Endothelial cell of umbilical vein (primary cell): ENCODE measurements at regions not wholly inside any gene's neighbourhood (a gene's known extent, or its start where the extent isn't known, plus 50 kb on each side); places are given as distances from the start of the nearest gene placed in this dataset.

Experiments used
- BruUV-seq: library from RNA; stranded (reverse); fragments of 400-500 nt; replicated peaks from 2 replicates; lab custom pipeline; 2021; lab: Mats Ljungman, UMichigan
- CTCF ChIA-PET: fragments of 300-600, 350-600 bp; sonication (Branson Sonifier 250); formaldehyde crosslinking; loops from one replicate; lab custom pipeline; 2021; ENCODE audit warnings: antibody characterized with exemption, inconsistent platforms; lab: Charles Lee
- POLR2A ChIA-PET: fragments of 300-600, 350-600 bp; sonication (Branson Sonifier 250); formaldehyde crosslinking; loops from one replicate; lab custom pipeline; 2021; ENCODE audit warnings: antibody characterized with exemption, inconsistent platforms; lab: Charles Lee
- DNase-seq: peaks from one replicate; pipeline ENCODE4 v3.0.0-alpha.2; 2011; ENCODE audit warnings: low read depth, low spot score
- FAIRE-seq: peaks from 2 replicates; lab custom pipeline; 2011; peaks lifted over from hg19 to GRCh38; lab: Jason Lieb, UNC
- H2AFZ ChIP-seq: 2 replicates; pipeline ENCODE4 v1.6.0; 2012; ENCODE audit warnings: low read depth, low read length, control low read depth, inconsistent platforms
- H3K27ac ChIP-seq: 2 replicates; pipeline ENCODE4 v1.5.1; 2011; ENCODE audit warnings: low read depth, mild to moderate bottlenecking, control low read depth, low read length, moderate library complexity; ENCODE audit not compliant: insufficient read depth
- H3K27me3 ChIP-seq, 2 experiments: 2 replicates each; pipeline versions ENCODE4 v1.6.0 to v1.6.1; 2011; ENCODE audit warnings: low read length in 2 of 2, mixed read lengths in 1 of 2; ENCODE audit not compliant: control insufficient read depth in 2 of 2, insufficient read depth in 2 of 2
- H3K36me3 ChIP-seq, 2 experiments: 2 replicates in 1 of 2; 3 replicates in 1 of 2; pipeline ENCODE4 v1.5.1; 2011; ENCODE audit warnings: low read length in 2 of 2, mild to moderate bottlenecking in 1 of 2, moderate library complexity in 1 of 2; ENCODE audit not compliant: control insufficient read depth in 2 of 2, insufficient read depth in 2 of 2; ENCODE audit errors: extremely low read depth in 1 of 2
- H3K4me1 ChIP-seq: 3 replicates; pipeline ENCODE4 v1.5.1; 2011; ENCODE audit warnings: mild to moderate bottlenecking, low read length; ENCODE audit not compliant: control insufficient read depth, insufficient read depth; ENCODE audit errors: extremely low read depth
- H3K4me2 ChIP-seq: 2 replicates; pipeline ENCODE4 v1.6.1; 2011; ENCODE audit warnings: low read length, control low read depth, mixed read lengths; ENCODE audit not compliant: insufficient read depth
- H3K4me3 ChIP-seq, 3 experiments: fragments of 200-600 bp in 1 of 3; sonication (generic), shearing (Covaris generic) in 1 of 3; replicated peaks in 1 of 3; 2 replicates each; pipeline ENCODE4 v1.5.1; 2011 to 2016; ENCODE audit warnings: control low read depth in 3 of 3, low read length in 3 of 3, mild to moderate bottlenecking in 2 of 3, inconsistent platforms in 1 of 3, low read depth in 1 of 3, moderate library complexity in 1 of 3; ENCODE audit not compliant: insufficient read depth in 1 of 3
- H3K79me2 ChIP-seq: 2 replicates; pipeline ENCODE4 v1.6.0; 2012; ENCODE audit warnings: low read length, inconsistent platforms; ENCODE audit not compliant: control insufficient read depth, insufficient read depth
- H3K9ac ChIP-seq: replicated peaks from 2 replicates; pipeline ENCODE3; 2011; ENCODE audit warnings: low read length, control low read depth; ENCODE audit not compliant: insufficient read depth; ENCODE audit errors: extremely low read depth
- H3K9me1 ChIP-seq: replicated peaks from 3 replicates; pipeline ENCODE4 v1.6.0; 2011; ENCODE audit warnings: mild to moderate bottlenecking, low read length; ENCODE audit not compliant: control insufficient read depth, insufficient read depth; ENCODE audit errors: extremely low read depth
- H3K9me3 ChIP-seq: replicated peaks from 2 replicates; pipeline ENCODE4 v1.5.1; 2012; ENCODE audit warnings: low read length, inconsistent platforms; ENCODE audit not compliant: control insufficient read depth, insufficient read depth
- H4K20me1 ChIP-seq: replicated peaks from 2 replicates; pipeline ENCODE3; 2011; ENCODE audit warnings: mild to moderate bottlenecking, low read length; ENCODE audit not compliant: control insufficient read depth, insufficient read depth; ENCODE audit errors: extremely low read depth
- EZH2 ChIP-seq: IDR thresholded peaks from 2 replicates; pipeline ENCODE4 v1.6.1; 2012; ENCODE audit warnings: borderline replicate concordance, low read depth, mild to moderate bottlenecking, moderate library complexity, low read length, inconsistent platforms; ENCODE audit not compliant: severe bottlenecking
- FOS ChIP-seq: IDR thresholded peaks from 2 replicates; pipeline ENCODE4 v1.6.1; 2011; ENCODE audit warnings: mild to moderate bottlenecking, low read length, moderate library complexity, borderline replicate concordance; ENCODE audit not compliant: insufficient read depth
- GATA2 ChIP-seq: IDR thresholded peaks from 2 replicates; pipeline ENCODE4 v1.7.0; 2011; ENCODE audit warnings: low read depth, mild to moderate bottlenecking, moderate library complexity, mixed read lengths, low read length; ENCODE audit not compliant: insufficient read length, insufficient read depth
- JUN ChIP-seq: IDR thresholded peaks from 2 replicates; pipeline ENCODE4 v1.6.1; 2011; ENCODE audit warnings: borderline replicate concordance, low read depth; ENCODE audit not compliant: insufficient read length, insufficient read depth
- MYC ChIP-seq: IDR thresholded peaks from one replicate; pipeline ENCODE4 v1.6.1; 2011; ENCODE audit warnings: mild to moderate bottlenecking, low read depth, low read length
- POLR2A ChIP-seq: IDR thresholded peaks from 2 replicates; pipeline ENCODE4 v1.6.1; 2012; ENCODE audit warnings: low read depth, mild to moderate bottlenecking, control low read depth, low read length
- POLR2AphosphoS5 ChIP-seq: IDR thresholded peaks from 2 replicates; pipeline ENCODE4 v1.6.1; 2012; ENCODE audit warnings: low read depth, mild to moderate bottlenecking, control low read depth, low read length, moderate library complexity; ENCODE audit not compliant: insufficient read depth
- dilution Hi-C: fragments of 300-500 bp; cut with MboI; formaldehyde crosslinking; loops from one replicate; pipeline ENCODE4 v1.15.0; 2019; ENCODE audit warnings: low sequenced_read_pairs; ENCODE audit not compliant: extremely low pct_ligation_motif_present
- intact Hi-C: fragments of 100-400 bp; cut with micrococcal nuclease; formaldehyde crosslinking; loops from one replicate; pipeline ENCODE4 v1.10.0; 2022
- TF ChIP-seq, protein P1 (sequence below), 2 donors: IDR thresholded peaks; 1 replicate in 1 of 2; 2 replicates in 1 of 2; pipeline ENCODE4 v1.5.1; 2011; ENCODE audit warnings: low read length in 2 of 2, mild to moderate bottlenecking in 2 of 2, moderate library complexity in 2 of 2, control low read depth in 1 of 2, inconsistent platforms in 1 of 2, low read depth in 1 of 2; ENCODE audit not compliant: insufficient read depth in 1 of 2; ENCODE audit errors: extremely low read depth in 1 of 2
- TF ChIP-seq, protein P2 (sequence below): IDR thresholded peaks from 2 replicates; pipeline ENCODE4 v1.6.1; 2011; ENCODE audit not compliant: insufficient read depth, insufficient read length

DNA sequence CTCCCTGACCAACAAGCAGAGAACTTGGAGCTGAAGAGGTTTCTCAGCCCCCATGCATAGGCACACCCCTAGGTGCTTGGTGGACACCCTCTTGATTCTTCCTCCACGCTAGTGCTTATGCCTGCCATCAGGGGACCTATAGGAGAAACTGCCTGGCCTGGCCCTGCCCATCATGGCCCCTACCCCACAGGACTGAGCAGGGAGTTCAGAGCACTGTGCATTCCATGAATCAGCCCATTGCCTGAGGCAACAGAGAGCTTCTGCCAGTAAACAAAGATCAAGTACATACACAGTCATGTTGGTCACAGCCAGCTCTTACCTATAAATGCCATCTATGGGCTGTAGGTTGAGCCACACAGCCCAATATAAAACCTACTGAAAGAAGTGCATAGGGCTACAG is 99.1 kb upstream of the EDNRA start:
- dilution Hi-C loops = no loop called here
- no peak overlapping the region for H3K4me3 ChIP-seq
- ChIA-PET CTCF (no interaction called here), POLR2A (no interaction called here)
- H3K4me1 ChIP-seq = no peaks in the 10 kb centered on the region
- DNase-seq = no peak
- no peak overlapping the region for H3K4me2 ChIP-seq
- no peak overlapping the region for H3K27ac ChIP-seq
- TF ChIP-seq FOS = no peak
- TF ChIP-seq, protein P1, sequence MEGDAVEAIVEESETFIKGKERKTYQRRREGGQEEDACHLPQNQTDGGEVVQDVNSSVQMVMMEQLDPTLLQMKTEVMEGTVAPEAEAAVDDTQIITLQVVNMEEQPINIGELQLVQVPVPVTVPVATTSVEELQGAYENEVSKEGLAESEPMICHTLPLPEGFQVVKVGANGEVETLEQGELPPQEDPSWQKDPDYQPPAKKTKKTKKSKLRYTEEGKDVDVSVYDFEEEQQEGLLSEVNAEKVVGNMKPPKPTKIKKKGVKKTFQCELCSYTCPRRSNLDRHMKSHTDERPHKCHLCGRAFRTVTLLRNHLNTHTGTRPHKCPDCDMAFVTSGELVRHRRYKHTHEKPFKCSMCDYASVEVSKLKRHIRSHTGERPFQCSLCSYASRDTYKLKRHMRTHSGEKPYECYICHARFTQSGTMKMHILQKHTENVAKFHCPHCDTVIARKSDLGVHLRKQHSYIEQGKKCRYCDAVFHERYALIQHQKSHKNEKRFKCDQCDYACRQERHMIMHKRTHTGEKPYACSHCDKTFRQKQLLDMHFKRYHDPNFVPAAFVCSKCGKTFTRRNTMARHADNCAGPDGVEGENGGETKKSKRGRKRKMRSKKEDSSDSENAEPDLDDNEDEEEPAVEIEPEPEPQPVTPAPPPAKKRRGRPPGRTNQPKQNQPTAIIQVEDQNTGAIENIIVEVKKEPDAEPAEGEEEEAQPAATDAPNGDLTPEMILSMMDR (IDR thresholded peaks at IDR 0.05; ENCODE audit: extremely low read depth in 1 of 2, insufficient read depth in 1 of 2, low read depth in 1 of 2, low read length in 2 of 2) = no peak
- no peak for TF ChIP-seq JUN
- TF ChIP-seq GATA2 = no peak
- TF ChIP-seq MYC = no peak
- TF ChIP-seq EZH2 = no peak
- TF ChIP-seq, protein P2, sequence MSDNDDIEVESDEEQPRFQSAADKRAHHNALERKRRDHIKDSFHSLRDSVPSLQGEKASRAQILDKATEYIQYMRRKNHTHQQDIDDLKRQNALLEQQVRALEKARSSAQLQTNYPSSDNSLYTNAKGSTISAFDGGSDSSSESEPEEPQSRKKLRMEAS = no peak
- no peak for TF ChIP-seq POLR2A
- TF ChIP-seq POLR2AphosphoS5 = no peak
- no TSS peak for BruUV-seq
- FAIRE-seq = no peak
- H3K27me3 ChIP-seq = no peaks in the 10 kb centered on the region
- H2AFZ ChIP-seq = no peak overlapping the region
- H3K79me2 ChIP-seq = no peaks in the 10 kb centered on the region
- H3K9me3 ChIP-seq = no peaks in the 10 kb centered on the region
- no peaks in the 10 kb centered on the region for H4K20me1 ChIP-seq
- no peak overlapping the region for H3K9ac ChIP-seq
- H3K36me3 ChIP-seq = no peaks in the 10 kb centered on the region
- intact Hi-C loops = no loop called here
- no peaks in the 10 kb centered on the region for H3K9me1 ChIP-seq
